CD4-positive, alpha-beta T cell treated with Interleukin-4 for 1 hour (primary cell): ENCODE measurements at regions not wholly inside any gene's neighbourhood (a gene's known extent, or its start where the extent isn't known, plus 50 kb on each side); places are given as distances from the start of the nearest gene placed in this dataset.
"Not testable (repeated sequence)": the region's sequence is repeated elsewhere in the genome, so short reads cannot be mapped to it uniquely, and the experiment has no call there.

Experiments used
- DNase-seq, 2 donors: peaks; one replicate each; pipeline ENCODE4 v3.0.0-alpha.2; 2020 to 2022

DNA sequence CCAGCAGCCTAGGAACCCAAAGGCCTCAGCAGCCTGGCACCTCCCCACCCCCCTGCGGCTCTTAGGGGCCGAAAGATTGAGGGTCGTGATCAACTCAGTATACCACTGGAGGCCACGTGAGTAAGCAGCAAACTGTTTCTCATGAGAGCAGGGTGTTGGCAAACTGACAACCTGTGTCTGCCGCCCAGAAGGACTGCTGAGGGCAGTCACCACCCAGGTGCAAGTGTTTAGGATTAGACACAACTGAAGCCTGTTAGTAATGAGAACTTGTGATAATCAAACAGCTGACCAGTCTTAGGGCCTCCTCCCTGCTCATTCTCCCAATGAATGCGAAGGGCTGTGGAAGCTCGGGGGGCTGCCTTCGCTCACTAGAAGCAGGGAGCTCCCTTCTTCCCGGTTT lies 128.8 kb downstream of the ARRDC4 start:
- not testable (repeated sequence) for DNase-seq

DNA sequence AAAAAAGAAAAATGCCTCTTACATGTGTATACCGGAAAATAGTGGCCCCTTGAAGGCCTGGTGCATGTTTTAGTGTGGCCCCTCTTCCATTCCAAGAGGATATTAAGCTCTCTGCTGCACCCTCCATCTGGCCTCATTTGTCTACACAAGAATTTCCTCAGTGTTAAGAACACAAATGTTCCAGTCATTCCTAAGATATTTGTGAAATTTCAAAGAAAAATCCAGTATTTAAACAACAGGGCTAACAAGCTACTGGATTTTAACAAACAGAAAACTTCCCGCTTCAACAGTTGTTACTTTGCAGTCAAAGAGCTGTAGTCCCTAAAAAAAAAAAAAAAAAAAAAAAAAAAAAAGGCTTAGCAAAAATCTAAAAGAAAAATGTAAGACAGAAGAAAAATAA lies 137.5 kb downstream of the ARRDC4 start:
- not testable (repeated sequence) for DNase-seq

GRCh38 chr15:98100606-98101005 lies 140.1 kb downstream of the ARRDC4 start:
- DNase-seq: not testable (repeated sequence)

DNA sequence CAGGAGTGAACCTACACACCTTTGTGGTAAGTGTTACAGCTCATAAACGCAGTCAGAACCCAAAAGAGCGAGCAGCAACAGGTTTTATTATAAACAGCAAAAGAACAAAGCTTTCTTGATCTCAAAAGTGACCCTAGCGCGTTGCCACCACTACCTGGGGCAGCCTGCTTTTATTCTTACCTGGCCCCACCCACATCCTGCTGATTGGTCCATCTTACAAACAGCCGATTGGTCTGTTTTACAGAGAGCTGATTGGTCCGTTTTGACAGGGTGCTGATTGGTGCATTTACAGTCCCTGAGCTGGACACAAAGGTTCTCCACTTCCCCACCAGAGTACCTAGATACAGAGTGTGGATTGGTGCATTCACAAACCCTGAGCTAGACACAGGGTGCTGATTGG lies 143.1 kb downstream of the ARRDC4 start:
- no peak for DNase-seq

DNA sequence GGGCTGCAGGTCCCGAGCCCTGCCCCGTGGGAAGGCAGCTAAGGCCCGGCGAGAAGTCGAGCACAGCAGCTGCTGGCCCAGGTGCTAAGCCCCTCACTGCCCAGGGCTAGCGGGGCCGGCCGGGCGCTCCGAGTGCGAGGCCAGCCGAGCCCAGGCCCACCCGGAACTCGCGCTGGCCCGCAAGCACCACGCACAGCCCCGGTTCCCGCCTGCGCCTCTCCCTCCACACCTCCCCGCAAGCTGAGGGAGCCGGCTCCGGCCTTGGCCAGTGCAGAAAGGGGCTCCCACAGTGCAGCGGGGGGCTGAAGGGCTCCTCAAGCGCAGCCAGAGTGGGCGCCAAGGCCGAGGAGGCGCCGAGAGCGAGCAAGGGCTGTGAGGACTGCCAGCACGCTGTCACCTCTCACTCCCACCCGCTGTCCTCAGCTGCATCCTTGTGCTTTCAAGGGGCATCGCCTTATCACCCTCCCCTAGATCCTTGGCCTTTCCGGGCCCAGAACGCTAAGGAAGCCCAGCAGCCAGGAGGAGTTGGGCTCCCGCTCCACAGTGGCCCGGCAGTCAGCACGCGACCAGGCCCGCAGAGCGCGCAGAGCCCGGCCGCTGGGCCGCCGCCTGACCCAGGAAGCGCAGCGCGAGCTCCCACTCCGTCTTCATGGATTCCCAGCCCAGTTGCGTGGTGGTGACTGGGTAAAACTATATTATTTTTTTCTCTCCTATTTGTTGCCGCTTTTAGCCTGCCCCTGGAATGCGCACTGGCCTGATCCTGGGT lies 144.1 kb downstream of the ARRDC4 start:
- not testable (repeated sequence) for DNase-seq

DNA sequence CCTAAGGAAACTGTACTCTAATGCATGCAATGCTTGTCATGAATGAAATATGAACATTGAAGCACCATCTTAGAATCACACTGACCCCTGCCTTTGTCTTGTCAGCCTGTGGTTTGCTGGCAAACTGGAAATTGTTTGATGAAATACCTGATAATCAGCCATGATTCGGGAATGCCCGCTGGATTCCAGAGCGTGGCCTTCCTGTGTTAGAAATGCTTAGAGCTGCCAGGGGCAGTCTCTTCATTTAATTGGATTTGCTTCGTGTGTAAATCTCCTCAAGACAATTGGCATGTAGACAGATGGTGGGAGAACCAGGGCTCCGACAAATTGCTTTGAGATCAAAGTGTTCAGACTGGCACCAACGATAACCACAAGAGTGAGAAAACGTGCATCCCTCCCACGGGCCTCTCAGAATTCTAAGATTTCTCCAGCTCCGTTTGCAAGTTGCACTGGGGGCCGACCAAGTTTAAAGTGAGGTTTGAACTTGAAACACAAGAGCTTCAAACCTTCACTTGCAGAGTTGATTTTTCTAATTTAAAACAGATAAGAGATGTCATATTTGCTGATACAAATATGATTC lies 146.2 kb downstream of the ARRDC4 start:
- DNase-seq: not testable (repeated sequence)

DNA sequence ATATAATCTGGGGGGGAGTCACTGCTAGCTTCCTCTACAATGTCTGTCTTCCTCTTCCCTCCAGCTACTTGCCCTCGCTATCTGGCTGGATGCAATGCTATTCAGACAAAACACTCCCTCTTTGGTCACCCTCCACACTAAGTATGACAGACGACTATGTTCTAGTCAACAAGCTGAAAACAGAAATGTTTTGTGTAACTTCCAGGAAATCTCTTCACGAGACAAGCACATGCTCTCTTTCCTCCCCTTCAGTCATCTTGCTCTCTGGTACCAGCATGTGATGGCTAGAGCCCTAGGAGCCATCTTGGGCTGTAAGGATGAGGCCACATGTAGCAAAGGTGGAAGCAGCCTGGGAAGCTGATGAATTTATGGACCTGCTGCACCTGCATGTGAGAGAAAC lies 151.3 kb downstream of the ARRDC4 start:
- no peak for DNase-seq

GRCh38 chr15:98113327-98113726 lies 152.8 kb downstream of the ARRDC4 start:
- no peak for DNase-seq

DNA sequence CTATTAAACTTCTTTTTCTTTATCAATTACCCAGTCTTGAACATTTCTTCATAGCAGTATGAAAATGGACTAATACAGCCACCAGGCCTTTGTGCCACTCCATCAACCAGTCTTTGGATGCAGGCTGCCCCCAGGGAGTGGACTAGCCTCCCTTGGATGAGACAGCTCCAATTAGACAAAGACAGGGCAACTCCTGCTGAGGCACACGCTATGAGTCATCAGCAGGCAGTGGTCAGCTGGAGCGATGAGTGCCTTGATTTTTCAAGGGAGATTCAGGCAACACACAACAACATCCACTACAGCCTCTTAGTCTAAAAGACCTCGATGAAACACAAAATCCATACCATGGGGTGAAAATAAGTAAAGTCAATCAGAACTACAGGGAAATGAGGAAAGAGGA lies 160.1 kb downstream of the ARRDC4 start:
- DNase-seq: no peak

- DNase-seq: no peak
Observed at GRCh38 chr15:98121536-98121935, 161.0 kb downstream of the ARRDC4 start.

DNA sequence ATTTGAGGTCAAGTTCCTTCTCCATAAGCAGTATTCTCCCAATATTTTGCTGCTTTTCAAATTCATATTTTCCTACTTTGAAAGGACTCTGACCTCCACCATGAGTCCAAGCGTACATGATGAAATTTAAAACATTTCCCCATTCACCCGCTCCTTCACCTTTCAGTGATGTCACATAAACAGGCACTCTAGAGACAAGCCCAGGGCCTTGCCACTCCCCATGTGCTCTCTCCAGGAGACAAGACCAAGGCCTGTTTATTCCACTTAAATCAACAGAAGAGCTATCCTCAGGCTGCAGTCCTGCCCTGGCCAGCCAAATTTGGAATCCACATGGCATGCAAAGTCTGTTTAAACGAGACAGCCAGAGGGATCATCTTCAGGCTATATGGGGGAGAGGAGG lies 161.5 kb downstream of the ARRDC4 start:
- no peak for DNase-seq

DNA sequence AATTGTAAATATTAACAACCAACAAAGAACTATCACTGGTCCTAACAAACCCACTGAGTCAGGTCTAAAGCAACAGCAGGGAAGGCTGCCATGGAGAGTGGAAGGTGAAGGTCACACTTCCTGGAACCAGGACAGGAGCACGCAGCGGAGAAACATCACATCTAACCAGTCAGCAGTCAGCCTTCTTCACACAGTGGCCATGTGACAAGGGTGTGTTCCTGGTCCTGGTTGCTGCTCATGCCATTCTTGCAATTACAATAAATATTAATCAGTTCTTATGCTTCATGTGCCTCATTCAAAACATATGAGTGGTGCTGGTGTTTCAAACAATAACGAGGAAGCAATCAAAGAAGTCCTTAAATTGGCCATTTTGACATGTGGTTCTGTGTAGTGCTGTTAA lies 162.8 kb downstream of the ARRDC4 start:
- DNase-seq: no peak

GRCh38 chr15:98123834-98124233 lies 163.3 kb downstream of the ARRDC4 start:
- DNase-seq: no peak

DNA sequence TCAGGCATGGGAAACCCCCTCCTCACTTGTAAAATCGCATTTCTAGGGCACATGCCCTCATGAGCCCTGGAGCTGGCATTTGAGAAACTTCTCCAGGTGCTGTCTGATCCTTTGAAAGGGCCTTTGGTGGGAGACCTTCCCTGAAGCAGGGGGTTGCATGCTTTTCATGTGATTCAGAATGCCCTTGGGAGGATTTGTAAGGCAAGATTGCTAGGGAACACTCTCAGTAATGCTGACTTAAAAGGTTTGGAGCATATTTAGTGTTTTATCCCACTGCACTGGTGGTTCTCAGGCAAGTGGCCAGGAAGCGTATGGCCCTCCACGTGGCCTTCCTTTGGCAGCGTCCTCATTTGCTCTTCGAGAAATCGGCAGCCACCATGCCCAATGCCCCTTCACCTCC lies 164.1 kb downstream of the ARRDC4 start:
- no peak for DNase-seq

DNA sequence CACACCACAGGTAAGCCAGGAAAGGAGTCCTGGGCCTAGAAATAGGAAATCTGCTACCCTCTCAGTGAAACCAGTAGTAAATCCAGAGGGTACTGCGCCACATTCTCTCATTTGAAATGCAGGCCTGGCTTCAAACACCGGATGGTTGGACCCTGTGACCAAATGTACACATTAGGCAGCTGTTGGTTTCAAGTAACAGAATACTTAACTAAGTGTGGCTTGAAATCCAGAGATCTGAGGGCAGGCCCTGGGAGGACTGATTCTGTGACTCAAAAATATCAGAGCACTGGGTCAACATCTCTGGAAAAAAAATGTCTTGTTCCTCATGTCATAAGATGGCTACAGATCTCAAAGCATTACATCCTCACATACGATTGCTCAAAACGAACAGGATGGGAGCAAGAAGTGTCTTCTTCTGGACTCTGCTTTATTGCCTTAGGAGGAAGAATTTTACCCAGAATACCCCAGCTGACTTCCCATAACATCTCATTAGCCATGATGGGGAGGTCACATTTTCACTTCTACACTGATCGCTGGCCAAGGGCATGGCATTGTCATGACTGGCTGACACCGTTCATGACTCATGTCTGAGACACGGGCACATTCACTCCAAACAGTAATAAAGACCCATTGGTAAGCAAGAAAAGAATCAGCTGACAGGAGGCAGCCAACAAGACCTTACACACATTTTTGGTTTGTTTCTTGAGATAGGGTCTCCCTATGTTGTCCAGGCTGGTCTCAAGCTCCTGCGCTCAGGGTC lies 166.0 kb downstream of the ARRDC4 start:
- no peak for DNase-seq

DNA sequence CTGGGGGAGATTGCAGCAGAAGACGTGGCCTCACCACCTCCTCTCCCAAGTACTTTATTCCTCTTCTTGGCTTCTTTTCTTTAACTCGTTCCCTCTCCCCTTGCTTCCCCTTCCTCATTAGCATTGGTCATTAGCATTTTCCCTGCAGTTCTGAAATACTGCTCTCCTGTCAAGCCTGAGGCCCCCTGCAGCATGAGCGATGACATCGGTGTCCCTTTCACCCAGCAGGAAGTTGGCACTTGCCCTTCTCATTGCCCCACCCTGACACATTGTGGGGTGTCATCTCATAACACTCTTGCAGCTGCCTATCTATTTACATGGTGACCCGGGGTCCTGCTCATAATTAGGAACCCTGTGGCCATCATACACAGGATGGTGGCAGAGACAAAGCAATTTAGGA lies 167.1 kb downstream of the ARRDC4 start:
- DNase-seq: no peak

- DNase-seq: no peak
Observed at GRCh38 chr15:98131924-98132323, 171.4 kb downstream of the ARRDC4 start.

- DNase-seq: no peak
Observed at GRCh38 chr15:98134905-98135304, 174.4 kb downstream of the ARRDC4 start.

- DNase-seq: no peak
Observed at GRCh38 chr15:98138910-98139309, 178.4 kb downstream of the ARRDC4 start.

DNA sequence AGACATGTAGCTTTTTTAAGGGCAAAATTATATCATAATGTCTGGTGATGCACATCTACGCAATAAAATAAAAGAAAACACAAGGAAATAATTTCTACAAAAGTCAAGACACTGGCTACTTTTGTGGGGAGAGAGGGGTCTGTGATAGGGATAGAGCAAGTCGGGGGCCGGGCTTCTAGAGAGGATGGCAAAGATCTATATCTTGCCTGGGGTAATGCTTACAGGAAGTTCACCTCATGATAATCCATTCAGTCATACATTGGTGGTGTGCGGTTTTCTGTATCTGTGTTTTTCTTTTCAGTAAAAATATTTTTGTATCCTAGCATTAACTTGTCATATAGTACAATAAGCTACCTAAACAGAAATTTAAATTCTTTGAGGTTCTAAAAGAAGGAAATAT lies 178.8 kb downstream of the ARRDC4 start:
- DNase-seq: no peak

GRCh38 chr15:98142572-98142971 lies 182.1 kb downstream of the ARRDC4 start:
- no peak for DNase-seq

DNA sequence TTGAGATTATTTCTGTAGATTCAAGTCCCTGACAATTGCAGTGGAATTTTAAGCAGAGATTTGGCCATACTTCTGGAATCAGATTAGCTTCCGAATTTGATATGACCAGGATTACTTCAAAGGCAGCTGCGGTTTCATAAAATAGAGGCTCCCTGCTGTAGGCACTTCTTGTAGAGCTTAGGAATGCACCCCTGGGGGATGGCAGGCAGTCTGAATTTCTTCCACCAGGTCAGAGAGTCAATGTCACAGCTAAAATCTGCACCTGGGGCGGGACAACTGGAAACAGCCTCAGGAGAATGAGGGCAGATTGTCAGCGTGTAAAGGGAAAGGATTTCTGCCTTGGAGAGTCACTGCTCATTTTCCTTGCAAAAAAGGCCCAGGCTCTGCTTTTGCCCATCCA lies 182.6 kb downstream of the ARRDC4 start:
- DNase-seq: no peak

DNA sequence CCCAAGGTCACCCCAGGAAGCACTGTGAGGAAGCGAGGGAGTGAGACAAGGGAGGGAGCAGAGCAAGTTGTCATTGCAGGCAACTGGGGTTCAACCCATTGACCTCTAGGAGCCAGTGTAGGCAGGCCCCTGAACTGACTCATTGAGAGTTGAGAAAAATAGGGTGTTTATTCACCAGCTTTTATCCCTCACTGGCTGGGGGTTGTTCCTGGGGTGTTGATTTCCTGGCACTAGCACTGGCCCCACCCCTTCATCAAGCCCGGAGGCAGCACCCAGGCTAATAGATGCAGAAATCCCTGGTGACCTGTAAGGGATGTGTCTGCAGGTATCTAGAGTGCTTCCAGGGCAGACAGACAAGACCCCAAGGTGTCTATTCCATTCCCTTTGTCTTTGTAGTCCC lies 183.9 kb downstream of the ARRDC4 start:
- DNase-seq: no peak
